Panc1 (cell line): ENCODE measurements at regions not wholly inside any gene's neighbourhood (a gene's known extent, or its start where the extent isn't known, plus 50 kb on each side); places are given as distances from the start of the nearest gene placed in this dataset.

Experiments used
- ATAC-seq: fragments of 200-7000 bp; cut with Tn5 transposase; 2 replicates; pipeline ENCODE4 v1.9.1; 2020; ENCODE audit warnings: mild to moderate bottlenecking, moderate library complexity
- BruUV-seq: library from RNA; stranded (reverse); fragments of 400-500 nt; replicated peaks from 2 replicates; lab custom pipeline; 2021; lab: Mats Ljungman, UMichigan
- CTCF ChIA-PET: fragments of 300-600 bp; sonication (Branson Sonifier 250); formaldehyde crosslinking; loops from one replicate; lab custom pipeline; 2022; ENCODE audit warnings: antibody characterized with exemption; lab: Charles Lee
- POLR2A ChIA-PET: fragments of 300-600 bp; sonication (Branson Sonifier 250); formaldehyde crosslinking; loops from one replicate; lab custom pipeline; 2022; ENCODE audit warnings: antibody characterized with exemption; lab: Charles Lee
- DNase-seq: peaks from one replicate; pipeline ENCODE4 v3.0.0-alpha.2; 2010; ENCODE audit warnings: low read depth, low spot score
- H3K27ac ChIP-seq: 2 replicates; pipeline ENCODE4 v1.5.1; 2011; ENCODE audit warnings: mild to moderate bottlenecking, low read length, inconsistent platforms
- H3K27me3 ChIP-seq: fragments of 200-500 bp; sonication (Bioruptor generic); 2 replicates; pipeline ENCODE4 v1.6.0; 2014; ENCODE audit warnings: low read length, inconsistent platforms; ENCODE audit not compliant: control insufficient read depth, insufficient read depth
- H3K36me3 ChIP-seq: fragments of 200-500 bp; sonication (Bioruptor generic); 2 replicates; pipeline ENCODE4 v1.5.1; 2014; ENCODE audit warnings: inconsistent platforms, mild to moderate bottlenecking, low read length, moderate library complexity; ENCODE audit not compliant: control insufficient read depth, insufficient read depth
- H3K4me1 ChIP-seq: 2 replicates; pipeline ENCODE4 v1.5.1; 2011; ENCODE audit warnings: inconsistent platforms, mild to moderate bottlenecking, low read length, moderate library complexity; ENCODE audit not compliant: control insufficient read depth, insufficient read depth
- H3K4me3 ChIP-seq, 2 experiments: 2 replicates each; pipeline ENCODE4 v1.5.1; 2011 to 2012; ENCODE audit warnings: low read depth in 2 of 2, low read length in 2 of 2, mild to moderate bottlenecking in 2 of 2, inconsistent platforms in 1 of 2, moderate library complexity in 1 of 2
- H3K9me3 ChIP-seq: fragments of 200-500 bp; sonication (Bioruptor generic); 2 replicates; pipeline ENCODE4 v1.5.1; 2014; ENCODE audit warnings: low read depth, mild to moderate bottlenecking, inconsistent platforms, low read length, moderate library complexity; ENCODE audit not compliant: control insufficient read depth, insufficient read depth
- POLR2AphosphoS5 ChIP-seq: IDR thresholded peaks from 2 replicates; pipeline ENCODE4 v1.6.1; 2012; ENCODE audit warnings: mild to moderate bottlenecking, low read depth, low read length, moderate library complexity
- REST ChIP-seq, 2 experiments: IDR thresholded peaks; 2 replicates each; pipeline ENCODE4 v1.6.1; 2011 to 2012; ENCODE audit warnings: low read depth in 2 of 2, control low read depth in 1 of 2, low read length in 1 of 2, mild to moderate bottlenecking in 1 of 2, moderate library complexity in 1 of 2; ENCODE audit not compliant: insufficient read depth in 1 of 2
- SIN3A ChIP-seq: IDR thresholded peaks from 2 replicates; pipeline ENCODE4 v1.6.1; 2012; ENCODE audit warnings: low read depth, mild to moderate bottlenecking, low read length, moderate library complexity, borderline replicate concordance; ENCODE audit not compliant: insufficient read depth
- TCF7L2 ChIP-seq: IDR thresholded peaks from 2 replicates; pipeline ENCODE4 v1.6.1; 2011; ENCODE audit warnings: mild to moderate bottlenecking, low read depth, low read length, inconsistent platforms
- in situ Hi-C: cut with HindIII; loops from 2 replicates; pipeline ENCODE4 v1.10.0; 2016; ENCODE audit warnings: low sequenced_read_pairs, low pct_unique_long_range_greater_than_20kb
- intact Hi-C: fragments of 100-400 bp; cut with micrococcal nuclease; formaldehyde crosslinking; loops from one replicate; pipeline ENCODE4 v1.10.0; 2022; ENCODE audit not compliant: unreplicated experiment
- TF ChIP-seq, protein P1 (sequence below): fragments of 450-650 bp; IDR thresholded peaks from 2 replicates; pipeline ENCODE4 v1.5.1; 2017; ENCODE audit warnings: mild to moderate bottlenecking

GRCh38 chr6:110526726-110527125 is 50.3 kb upstream of the SLC22A16 start:
- ATAC-seq (no peak), DNase-seq (no peak)
- H3K27ac ChIP-seq: no peak overlapping the region
- intact Hi-C loops: loop anchor here (5.0 to 10.0 kb wide), 2 partner anchors 156 to 678 kb away; no protein-coding TSS in a partner anchor
- no peak for TF ChIP-seq SIN3A
- TF ChIP-seq TCF7L2: no peak
- no peak for TF ChIP-seq POLR2AphosphoS5
- TF ChIP-seq, protein P1, sequence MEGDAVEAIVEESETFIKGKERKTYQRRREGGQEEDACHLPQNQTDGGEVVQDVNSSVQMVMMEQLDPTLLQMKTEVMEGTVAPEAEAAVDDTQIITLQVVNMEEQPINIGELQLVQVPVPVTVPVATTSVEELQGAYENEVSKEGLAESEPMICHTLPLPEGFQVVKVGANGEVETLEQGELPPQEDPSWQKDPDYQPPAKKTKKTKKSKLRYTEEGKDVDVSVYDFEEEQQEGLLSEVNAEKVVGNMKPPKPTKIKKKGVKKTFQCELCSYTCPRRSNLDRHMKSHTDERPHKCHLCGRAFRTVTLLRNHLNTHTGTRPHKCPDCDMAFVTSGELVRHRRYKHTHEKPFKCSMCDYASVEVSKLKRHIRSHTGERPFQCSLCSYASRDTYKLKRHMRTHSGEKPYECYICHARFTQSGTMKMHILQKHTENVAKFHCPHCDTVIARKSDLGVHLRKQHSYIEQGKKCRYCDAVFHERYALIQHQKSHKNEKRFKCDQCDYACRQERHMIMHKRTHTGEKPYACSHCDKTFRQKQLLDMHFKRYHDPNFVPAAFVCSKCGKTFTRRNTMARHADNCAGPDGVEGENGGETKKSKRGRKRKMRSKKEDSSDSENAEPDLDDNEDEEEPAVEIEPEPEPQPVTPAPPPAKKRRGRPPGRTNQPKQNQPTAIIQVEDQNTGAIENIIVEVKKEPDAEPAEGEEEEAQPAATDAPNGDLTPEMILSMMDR: no peak
- no peak for TF ChIP-seq REST (IDR thresholded peaks at IDR 0.05; ENCODE audit: insufficient read depth in 1 of 2, low read depth in 2 of 2, low read length in 1 of 2)
- H3K9me3 ChIP-seq: no peaks in the 10 kb centered on the region
- no peak overlapping the region for H3K4me3 ChIP-seq
- ChIA-PET CTCF (interaction anchor here (0.7 kb wide), 2 partner anchors 82 to 1560 kb away, joined by 3 to 8 read pairs; partner anchors contain the start of gene TUBE1), POLR2A (interaction anchor here (0.6 kb wide), 1 partner anchor 308 kb away, joined by 5 read pairs; no protein-coding TSS in a partner anchor)
- H3K4me1 ChIP-seq: peaks cover 17% of the 10 kb centered on the region
- no peaks in the 10 kb centered on the region for H3K36me3 ChIP-seq
- no peaks in the 10 kb centered on the region for H3K27me3 ChIP-seq
- BruUV-seq: no TSS peak
- in situ Hi-C loops: no loop called here
